ENCODE measurements at regions not wholly inside any gene's neighbourhood (a gene's known extent, or its start where the extent isn't known, plus 50 kb on each side); places are given as distances from the start of the nearest gene placed in this dataset.

- Histone ChIP-seq H3K4ac (replicated peaks; ENCODE audit: insufficient read length, low read depth, low read length) (no peak overlapping the region), H2BK5ac (ENCODE audit: low read depth, low read length) (no peak overlapping the region), H2BK15ac (ENCODE audit: low read length) (no peak overlapping the region), H3K9ac (replicated peaks in 1 of 4; ENCODE audit: extremely low read depth in 1 of 4, low read depth in 3 of 4, low read length in 3 of 4) (no peak overlapping the region), H2BK20ac (ENCODE audit: low read length) (no peak overlapping the region), H3K4me3 (ENCODE audit: extremely low read depth in 1 of 4, insufficient read depth in 2 of 4, low read depth in 3 of 4, low read length in 4 of 4) (no peak overlapping the region), H2BK12ac (ENCODE audit: low read depth, low read length) (no peak overlapping the region), H2AFZ (ENCODE audit: low read length) (no peak overlapping the region), H4K20me1 (replicated peaks in 1 of 2; ENCODE audit: control insufficient read depth in 1 of 2, insufficient read depth in 2 of 2, low read length in 2 of 2) (no peaks in the 10 kb centered on the region), H4K8ac (ENCODE audit: extremely low read depth, insufficient read depth, low read length) (no peak overlapping the region), H4K91ac (replicated peaks; ENCODE audit: insufficient read length, low read length) (no peak overlapping the region), H3K9me3 (ENCODE audit: insufficient read depth in 2 of 2, low read depth in 1 of 2, low read length in 1 of 2) (0 out of 4 replicates have a peak, but pooled peaks cover 0 to 3% of the 10 kb centered on the region in 2 experiments), H2BK120ac (replicated peaks; ENCODE audit: low read depth, low read length) (no peak overlapping the region), H3K14ac (ENCODE audit: insufficient read length) (no peak overlapping the region), H3K23ac (ENCODE audit: insufficient read length) (no peak overlapping the region), H3K79me1 (ENCODE audit: low read depth, low read length) (no peaks in the 10 kb centered on the region), H3K23me2 (ENCODE audit: low read depth, low read length) (no peaks in the 10 kb centered on the region), H3K27ac (ENCODE audit: low read depth, low read length) (no peak overlapping the region), H3K4me1 (replicated peaks in 1 of 4; ENCODE audit: control insufficient read depth in 3 of 4, insufficient read depth in 4 of 4, low read length in 3 of 4) (no peaks in the 10 kb centered on the region), H4K5ac (ENCODE audit: insufficient read length, low read depth, low read length) (no peak overlapping the region), H2AK5ac (ENCODE audit: low read depth, low read length) (no peak overlapping the region), H3K18ac (ENCODE audit: extremely low read depth, low read length) (no peak overlapping the region), H3K79me2 (ENCODE audit: control insufficient read depth in 1 of 2, insufficient read depth in 2 of 2, low read length in 2 of 2) (no peaks in the 10 kb centered on the region), H3K56ac (replicated peaks; ENCODE audit: insufficient read length, low read depth, low read length) (no peak overlapping the region), H3K27me3 (replicated peaks in 1 of 4; ENCODE audit: control insufficient read depth in 3 of 4, extremely low read depth in 1 of 4, insufficient read depth in 3 of 4, low read length in 3 of 4) (no peaks in the 10 kb centered on the region), H3K36me3 (ENCODE audit: control insufficient read depth in 2 of 4, insufficient read depth in 4 of 4, low read length in 3 of 4) (no peaks in the 10 kb centered on the region), H3K4me2 (ENCODE audit: insufficient read depth in 1 of 2, low read depth in 2 of 2, low read length in 2 of 2) (no peak overlapping the region)
- FAIRE-seq (no peak), DNase-seq (ENCODE audit: low read depth in 1 of 2, low spot score in 2 of 2) (no peak)
- 88% methylated on average over 3 of the region's 3 CpGs; no CpG with 5 or more reads in 1 of the 2 experiments for WGBS, 2 experiments (ENCODE audit: extremely low coverage in 1 of 2, insufficient coverage in 1 of 2, insufficient read length in 1 of 2, insufficient replicate concordance in 2 of 2, low coverage in 1 of 2, low lambda C conversion rate in 2 of 2, missing lambda C conversion rate in 1 of 2)
- ChIA-PET CTCF (ENCODE audit: partially characterized antibody) (no interaction called here), POLR2A (ENCODE audit: partially characterized antibody) (no interaction called here)
- TF ChIP-seq HDAC2 (IDR thresholded peaks at IDR 0.05; ENCODE audit: borderline replicate concordance in 1 of 2, low read depth in 2 of 2, low read length in 2 of 2) (no peak), MAFK (IDR thresholded peaks at IDR 0.05; ENCODE audit: low read depth, low read length) (no peak)
These were observed 493.6 kb upstream of the RIOK2 start for GRCh38 chr5:97676608-97677007.

Data from H1 (cell line).